Urothelium cell line (cell line): ENCODE measurements at regions not wholly inside any gene's neighbourhood (a gene's known extent, or its start where the extent isn't known, plus 50 kb on each side); places are given as distances from the start of the nearest gene placed in this dataset.
"Not testable (repeated sequence)": the region's sequence is repeated elsewhere in the genome, so short reads cannot be mapped to it uniquely, and the experiment has no call there.

Experiments used
- DNase-seq: peaks from one replicate; pipeline ENCODE4 v3.0.0; 2011; ENCODE audit warnings: low spot score, mixed read lengths
- FAIRE-seq: peaks from 2 replicates; lab custom pipeline; 2011; peaks lifted over from hg19 to GRCh38; lab: Jason Lieb, UNC

GRCh38 chr3:13766128-13766527, 113.7 kb downstream of the WNT7A start:
- DNase-seq (no peak), FAIRE-seq (no peak)

GRCh38 chr3:13764161-13764560, 115.7 kb downstream of the WNT7A start:
- DNase-seq (no peak), FAIRE-seq (no peak)

- FAIRE-seq (no peak), DNase-seq (no peak)
These were observed 117.0 kb downstream of the WNT7A start for GRCh38 chr3:13762906-13763305.

- FAIRE-seq, result no peak
- no peak for DNase-seq
These were observed 129.1 kb downstream of the WNT7A start for GRCh38 chr3:13750731-13751130.

- FAIRE-seq (no peak), DNase-seq (no peak)
These were observed 129.7 kb downstream of the WNT7A start for GRCh38 chr3:13750215-13750614.

- no peak for FAIRE-seq
- no peak for DNase-seq
These were observed 130.7 kb downstream of the WNT7A start for GRCh38 chr3:13749063-13749764.

GRCh38 chr3:13748276-13748879, 131.5 kb downstream of the WNT7A start:
- DNase-seq (no peak), FAIRE-seq (no peak)

- FAIRE-seq (peak; percentile 94), DNase-seq (no peak)
These were observed 132.2 kb downstream of the WNT7A start for GRCh38 chr3:13747627-13748026.

- no peak for FAIRE-seq
These were observed 133.5 kb downstream of the WNT7A start for GRCh38 chr3:13746385-13746784.

GRCh38 chr3:13745636-13746035, 134.2 kb downstream of the WNT7A start:
- FAIRE-seq (no peak), DNase-seq (no peak)

More at GRCh38 chr3:13746385-13746784, 133.5 kb downstream of the WNT7A start:
- no peak for DNase-seq

GRCh38 chr3:13740795-13741194, 139.1 kb downstream of the WNT7A start:
- FAIRE-seq, result peak; percentile 27
- DNase-seq, result no peak

- not testable (repeated sequence) for FAIRE-seq, DNase-seq
These were observed 146.1 kb downstream of the WNT7A start for GRCh38 chr3:13733726-13734125.

GRCh38 chr3:13728487-13728886, 151.4 kb downstream of the WNT7A start:
- DNase-seq (no peak), FAIRE-seq (no peak)

GRCh38 chr3:13727890-13728289, 152.0 kb downstream of the WNT7A start:
- DNase-seq, result no peak
- FAIRE-seq, result no peak

GRCh38 chr3:13723676-13724207, 156.1 kb downstream of the WNT7A start:
- FAIRE-seq (no peak), DNase-seq (peak; percentile 0)

GRCh38 chr3:13722178-13722577, 157.7 kb downstream of the WNT7A start:
- FAIRE-seq (no peak), DNase-seq (peak; percentile 2)

GRCh38 chr3:13718436-13718835, 161.4 kb downstream of the WNT7A start:
- no peak for FAIRE-seq

GRCh38 chr3:13718000-13718399, 161.9 kb downstream of the WNT7A start:
- FAIRE-seq (no peak), DNase-seq (peak; percentile 1)

More at GRCh38 chr3:13718436-13718835, 161.4 kb downstream of the WNT7A start:
- peak; percentile 2 for DNase-seq

GRCh38 chr3:13717222-13717895, 162.5 kb downstream of the WNT7A start:
- no peak for FAIRE-seq
- DNase-seq, result no peak

- FAIRE-seq, result no peak
These were observed 163.2 kb downstream of the WNT7A start for GRCh38 chr3:13716540-13717221.

GRCh38 chr3:13715961-13716360, 163.9 kb downstream of the WNT7A start:
- FAIRE-seq, result no peak
- no peak for DNase-seq

More at GRCh38 chr3:13716540-13717221, 163.2 kb downstream of the WNT7A start:
- no peak for DNase-seq
